GM21515 (cell line): ENCODE measurements at regions not wholly inside any gene's neighbourhood (a gene's known extent, or its start where the extent isn't known, plus 50 kb on each side); places are given as distances from the start of the nearest gene placed in this dataset.
"Not testable (repeated sequence)": the region's sequence is repeated elsewhere in the genome, so short reads cannot be mapped to it uniquely, and the experiment has no call there.

Source experiments
- ATAC-seq: cut with Tn5 transposase; IDR thresholded peaks from one replicate; pipeline ENCODE4 v1.9.1; 2021; ENCODE audit not compliant: unreplicated experiment

DNA sequence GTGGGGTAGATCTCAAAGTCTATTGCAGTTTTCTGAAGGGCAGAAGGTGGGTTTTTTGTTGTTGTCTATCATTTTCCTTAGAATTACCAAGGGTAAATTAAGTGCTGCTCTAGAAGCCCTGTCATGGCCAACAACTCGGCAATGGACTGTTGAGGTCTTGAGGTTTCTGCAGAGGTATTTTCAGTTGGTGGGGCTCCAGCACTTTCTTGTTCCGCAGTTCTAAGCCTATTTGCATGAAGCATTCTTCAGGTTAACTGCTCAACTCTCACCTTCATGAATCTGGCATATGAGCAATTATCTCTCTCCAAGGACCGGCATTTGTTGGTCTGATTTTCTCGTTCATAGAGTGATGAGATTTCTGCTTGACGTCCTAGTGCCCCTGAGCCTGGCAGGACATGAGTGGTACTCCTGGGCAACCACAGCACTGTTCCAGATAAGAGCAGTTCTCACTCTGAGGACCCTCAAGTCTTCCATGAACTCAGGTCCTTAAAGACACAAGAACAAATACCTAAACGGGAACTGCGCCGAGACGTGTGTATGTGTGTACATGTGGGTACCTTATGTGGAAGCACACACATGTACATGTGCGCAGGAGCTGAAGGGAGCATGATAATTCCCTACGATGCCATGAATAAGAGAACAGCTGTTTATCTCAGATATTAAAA is 544.5 kb downstream of the CSNK1G3 start:
- peak; percentile 69 for ATAC-seq

DNA sequence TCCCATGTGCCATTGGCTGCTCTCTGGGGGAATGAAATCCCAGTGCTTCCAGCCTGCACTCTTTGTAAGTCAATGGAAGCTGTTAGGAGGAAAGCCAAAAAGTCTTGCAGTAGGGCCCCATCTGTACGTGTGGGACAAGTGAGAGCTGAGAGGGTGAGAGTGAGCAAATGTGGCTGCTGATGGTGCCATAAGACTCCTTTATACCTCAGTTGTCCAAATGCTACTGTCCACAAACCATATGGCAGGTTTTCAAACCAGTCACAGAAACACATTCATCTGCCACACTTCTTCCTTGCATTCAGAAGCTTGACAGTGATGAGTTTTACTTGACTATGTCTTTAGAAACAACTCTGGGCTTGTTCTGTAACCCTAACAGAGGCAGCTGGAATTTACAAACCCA is 543.8 kb downstream of the CSNK1G3 start:
- no peak for ATAC-seq

DNA sequence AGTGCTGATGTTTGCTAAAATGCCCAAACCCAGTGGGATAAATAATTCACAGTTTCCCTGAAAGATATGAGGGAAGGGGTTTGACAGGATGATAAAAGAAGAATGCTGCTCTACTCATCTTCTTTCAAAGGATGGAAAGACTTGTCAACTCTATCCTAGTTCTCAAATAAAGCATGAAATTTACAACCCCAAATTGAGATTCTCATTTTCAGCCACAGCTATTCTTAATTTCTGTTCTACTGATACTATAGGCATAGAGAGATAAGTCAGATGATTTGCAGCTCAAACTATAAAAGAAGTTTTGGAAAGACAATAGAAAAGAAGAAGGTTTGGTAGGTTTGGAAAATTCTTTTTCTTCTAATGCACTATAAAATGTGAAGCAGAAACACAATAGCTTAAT is 542.6 kb downstream of the CSNK1G3 start:
- ATAC-seq, result peak; percentile 47

DNA sequence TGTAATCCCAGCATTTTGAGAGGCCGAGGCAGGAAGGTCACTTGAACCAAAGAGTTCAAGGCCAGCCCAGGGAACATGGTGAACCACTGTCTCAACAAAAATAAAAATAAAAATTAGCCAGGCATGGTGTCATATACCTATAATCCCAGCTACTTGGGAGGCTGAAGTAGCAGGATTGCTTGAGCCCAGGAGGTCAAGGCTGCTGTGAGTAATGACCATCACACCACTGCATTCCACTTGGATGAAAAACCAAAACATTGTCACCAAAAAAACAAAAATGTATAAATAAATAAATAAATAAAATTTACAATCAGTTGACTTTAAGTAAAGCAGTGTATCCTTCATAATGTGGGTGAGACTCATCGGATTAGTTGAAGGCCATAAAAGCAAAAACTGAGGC is 541.4 kb downstream of the CSNK1G3 start:
- no peak for ATAC-seq

DNA sequence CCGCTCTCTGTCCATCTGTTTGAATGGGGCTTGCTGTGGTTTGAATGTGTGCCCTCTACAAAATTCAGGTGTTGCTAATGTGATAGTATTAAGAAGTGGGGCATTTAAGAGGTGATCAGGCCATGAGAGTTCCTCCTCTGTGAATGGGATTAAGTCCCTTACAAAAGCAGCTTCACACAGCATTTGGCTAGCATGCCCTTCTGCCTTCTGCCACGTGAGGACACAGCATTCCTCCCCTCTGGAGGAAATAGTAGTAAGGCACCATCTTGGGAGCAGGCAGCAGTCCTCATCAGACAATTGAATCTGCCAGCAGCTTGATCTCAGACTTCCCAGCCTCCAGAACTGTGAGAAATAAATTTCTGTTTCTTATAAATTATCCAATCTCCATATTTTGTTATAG is 540.2 kb downstream of the CSNK1G3 start:
- ATAC-seq, result no peak

DNA sequence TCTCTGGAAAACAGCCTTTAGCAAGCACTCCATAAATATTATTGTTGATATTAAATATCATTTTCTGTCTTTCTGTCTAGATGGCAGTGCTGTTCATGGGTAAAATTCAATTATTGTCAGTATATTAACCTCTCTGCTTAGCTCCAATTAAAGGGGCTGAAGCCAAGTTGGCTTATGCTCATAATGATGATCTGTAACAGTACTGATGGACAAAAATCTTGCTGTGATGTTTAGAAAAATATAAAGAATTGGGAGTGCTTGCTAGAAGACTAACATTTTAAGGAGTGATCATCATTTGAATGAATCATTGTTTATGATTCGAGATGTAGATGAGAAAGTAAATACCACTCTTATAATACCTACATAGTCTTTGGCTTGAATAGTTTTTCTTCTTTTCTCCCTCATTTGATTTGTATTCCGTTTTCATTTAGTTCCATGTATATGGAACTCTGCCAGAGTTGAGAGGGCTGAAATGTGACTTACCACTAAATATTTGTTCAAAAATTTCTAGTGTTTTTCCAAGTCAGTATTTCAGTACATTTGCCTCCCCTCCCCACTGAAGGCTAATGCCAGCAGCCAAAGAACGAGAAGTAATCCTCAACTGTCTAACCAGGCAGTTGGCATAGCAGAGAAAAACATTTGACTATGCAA is 538.3 kb downstream of the CSNK1G3 start:
- ATAC-seq, result no peak

DNA sequence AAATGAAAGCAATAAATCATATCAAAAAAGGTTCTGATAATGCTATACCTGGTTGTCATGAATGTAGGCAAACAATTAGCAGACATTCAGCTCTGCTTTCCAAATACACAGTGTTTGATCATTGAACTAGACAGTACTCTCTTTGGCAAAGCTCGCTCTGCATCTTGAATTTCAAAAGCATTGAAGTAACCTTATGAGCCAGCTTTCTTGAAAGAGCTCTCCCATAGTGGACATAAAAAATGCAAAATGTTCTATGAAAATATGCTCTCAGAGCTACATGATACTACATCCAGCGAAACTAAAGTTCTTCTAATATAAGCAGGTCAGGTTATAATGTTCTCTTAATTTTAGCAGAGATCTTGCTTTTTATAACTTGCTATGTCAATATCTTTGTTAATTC is 533.4 kb downstream of the CSNK1G3 start:
- ATAC-seq, result no peak

DNA sequence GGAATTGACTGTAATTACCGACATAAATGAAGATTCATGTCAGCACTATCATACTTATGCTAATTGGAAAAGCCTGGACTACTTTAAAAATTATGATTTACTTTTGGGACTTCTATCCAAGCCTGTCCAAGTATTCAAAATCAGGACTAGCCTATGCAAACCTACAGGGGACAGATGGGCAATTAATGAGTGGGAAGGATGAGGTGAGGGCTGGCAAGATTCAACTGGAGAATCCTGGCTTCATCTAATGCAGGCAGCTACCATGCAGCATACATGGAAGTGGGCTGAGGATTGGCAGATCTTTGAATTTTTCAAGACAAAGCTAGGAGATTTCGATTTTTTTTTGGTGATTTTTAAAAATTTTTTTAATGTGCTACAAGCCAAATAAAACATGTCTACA is 532.6 kb downstream of the CSNK1G3 start:
- no peak for ATAC-seq

DNA sequence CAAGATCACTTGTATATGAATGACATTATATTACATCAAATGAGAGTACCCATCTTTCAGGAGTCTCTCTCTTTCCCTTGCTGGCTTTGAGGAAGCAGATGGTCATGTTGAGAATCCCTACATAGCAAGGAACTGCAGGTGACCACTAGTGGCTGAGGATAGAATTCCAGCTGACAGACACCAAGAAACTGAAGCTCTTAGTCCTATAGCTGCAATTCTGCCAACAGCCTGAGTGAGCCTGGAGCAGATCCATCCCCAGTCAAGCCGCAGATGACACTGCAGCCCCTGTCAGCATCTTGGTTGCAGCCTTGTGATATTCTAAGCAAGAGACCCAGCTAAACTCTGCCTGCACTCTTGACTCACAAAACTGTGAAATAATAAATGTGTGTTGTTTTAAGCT is 531.5 kb downstream of the CSNK1G3 start:
- no peak for ATAC-seq

DNA sequence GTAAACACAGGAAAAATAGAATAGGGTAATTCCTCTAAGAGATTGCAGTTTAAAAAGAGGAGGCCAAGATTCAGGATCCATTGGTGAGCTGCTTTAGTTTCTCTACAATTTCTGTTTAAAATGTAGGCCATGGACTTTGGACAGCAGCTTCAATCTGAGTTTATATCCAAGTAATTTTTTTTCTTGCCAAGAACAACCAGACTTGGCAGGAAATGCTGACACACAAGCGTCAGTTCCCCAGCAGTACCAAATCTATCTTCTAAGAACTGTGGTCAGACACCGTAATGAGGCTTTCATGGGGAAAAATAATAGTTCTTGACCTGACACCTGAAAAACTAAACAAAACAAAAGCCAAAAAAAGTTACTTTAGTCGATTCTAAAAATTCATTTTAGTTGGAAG is 528.8 kb downstream of the CSNK1G3 start:
- ATAC-seq, result no peak

DNA sequence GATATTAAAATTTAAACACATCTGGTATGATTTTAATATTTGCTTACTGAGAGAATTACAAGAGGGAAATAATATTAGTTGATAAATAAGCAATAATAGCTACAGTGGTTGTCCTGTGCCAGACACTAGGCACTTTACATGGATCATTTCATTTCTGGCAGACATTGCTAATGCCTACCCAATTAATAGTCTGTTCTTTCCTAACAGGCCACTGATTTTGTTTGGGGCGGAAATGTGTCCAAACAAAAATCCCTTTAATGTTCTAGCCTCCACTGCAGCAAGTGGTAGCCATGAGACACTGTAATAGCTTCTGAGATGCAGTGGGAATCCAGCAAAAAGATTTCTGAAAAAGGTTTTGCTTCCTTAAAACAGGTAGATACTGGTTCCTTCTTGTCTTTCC is 527.4 kb downstream of the CSNK1G3 start:
- ATAC-seq, result no peak

DNA sequence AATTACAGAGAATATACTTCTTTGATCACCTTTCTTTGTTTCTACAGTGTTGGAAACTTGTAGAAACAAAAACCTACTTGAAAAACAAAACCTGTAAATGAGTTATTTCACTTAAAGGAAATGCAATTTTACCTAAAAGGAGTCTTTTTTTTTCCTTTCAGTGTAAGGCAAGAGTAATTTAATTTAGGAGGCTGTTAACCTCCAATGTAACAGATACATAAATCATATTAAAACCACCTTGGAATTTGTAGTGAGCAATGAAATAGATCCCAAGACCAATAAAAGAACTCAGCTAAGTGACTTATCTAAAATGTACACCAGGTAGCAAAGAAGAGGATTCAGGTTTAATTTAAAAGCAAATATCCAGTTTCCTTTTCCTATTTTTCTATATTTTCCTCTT is 524.8 kb downstream of the CSNK1G3 start:
- no peak for ATAC-seq

DNA sequence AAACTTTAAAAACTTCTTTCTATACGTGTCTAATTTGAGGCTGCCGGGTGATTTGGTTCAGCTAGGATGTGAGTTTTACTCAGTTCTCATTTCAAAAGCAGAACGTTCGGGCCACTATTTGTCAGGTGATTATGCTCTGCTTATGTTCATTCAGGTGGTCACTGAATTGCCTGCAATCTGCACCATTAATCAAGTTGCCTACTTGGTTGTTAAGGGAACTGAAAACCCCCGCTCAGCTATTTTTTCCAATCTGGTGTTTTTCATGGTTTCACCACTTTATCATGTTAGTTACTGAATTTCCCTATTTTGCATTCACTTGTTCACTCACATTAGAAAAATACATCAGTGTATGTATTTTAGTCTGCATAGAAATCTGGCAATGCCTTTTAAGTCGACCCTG is 523.0 kb downstream of the CSNK1G3 start:
- peak; percentile 98 for ATAC-seq

DNA sequence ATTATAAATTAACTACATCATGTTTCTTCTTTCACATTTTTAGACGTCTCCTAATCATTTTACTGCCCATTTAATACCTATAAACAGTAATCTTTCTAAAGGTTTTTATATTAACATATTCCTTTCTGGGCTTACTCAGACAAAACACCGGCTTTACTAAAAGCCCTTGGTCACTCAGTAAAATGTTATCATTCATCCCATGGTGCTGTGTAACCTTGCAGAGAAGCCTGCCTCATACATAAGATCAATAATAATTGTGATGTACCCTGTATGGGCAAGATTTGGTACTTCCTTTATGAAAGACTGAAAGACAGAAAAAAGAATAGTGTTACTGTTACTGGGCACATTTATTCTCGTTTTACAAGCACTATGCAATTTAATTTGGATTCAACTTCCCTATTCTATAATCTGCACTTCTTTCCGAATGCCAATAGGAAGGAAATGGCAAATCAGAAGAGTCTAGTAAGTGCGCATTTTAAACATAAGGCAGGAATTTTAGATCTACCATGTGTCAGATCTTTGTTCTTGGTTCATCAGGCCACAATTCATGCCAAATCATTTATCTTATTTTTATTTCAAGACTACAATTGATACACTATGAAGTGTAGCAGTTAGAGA is 522.2 kb downstream of the CSNK1G3 start:
- no peak for ATAC-seq

DNA sequence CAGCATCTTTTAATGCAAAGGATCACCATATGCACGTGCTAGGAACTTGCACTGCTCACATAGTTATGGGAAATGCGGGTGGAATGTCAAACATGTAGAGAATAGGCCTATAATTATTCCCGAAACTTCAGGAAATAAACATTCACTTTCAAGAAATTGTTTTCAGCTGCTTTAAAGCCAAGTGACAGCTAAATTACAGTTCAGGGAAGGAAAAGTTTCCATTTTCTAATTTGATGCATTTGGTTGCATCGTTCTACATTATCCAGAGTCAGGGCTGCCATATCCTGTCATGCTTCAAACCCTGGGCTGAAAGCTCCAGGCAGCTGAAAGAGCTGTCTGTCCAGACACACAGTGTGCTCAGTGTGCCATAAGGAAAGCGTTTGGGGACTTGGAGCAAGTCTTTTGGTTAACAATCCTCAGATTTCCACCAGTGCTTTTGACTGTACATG is 518.1 kb downstream of the CSNK1G3 start:
- no peak for ATAC-seq

DNA sequence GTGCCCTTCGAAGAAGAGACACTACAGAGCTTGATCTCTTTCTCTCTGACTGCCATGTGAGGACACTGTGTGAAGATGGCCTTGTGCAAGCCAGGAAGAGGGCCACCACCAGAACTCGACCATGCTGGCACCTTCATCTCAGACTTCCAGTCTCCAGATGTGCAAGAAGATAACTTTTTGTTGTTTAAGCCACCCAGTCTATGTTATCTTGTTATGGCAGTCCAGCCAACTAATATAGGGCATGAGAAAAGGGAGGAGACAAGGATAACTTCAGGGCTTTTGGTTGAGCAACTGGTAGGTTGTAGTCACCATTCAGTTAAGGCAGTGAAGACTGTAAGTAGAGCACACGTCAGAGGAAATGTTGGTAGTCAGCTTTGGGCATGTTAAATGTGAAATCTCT is 515.5 kb downstream of the CSNK1G3 start:
- no peak for ATAC-seq

DNA sequence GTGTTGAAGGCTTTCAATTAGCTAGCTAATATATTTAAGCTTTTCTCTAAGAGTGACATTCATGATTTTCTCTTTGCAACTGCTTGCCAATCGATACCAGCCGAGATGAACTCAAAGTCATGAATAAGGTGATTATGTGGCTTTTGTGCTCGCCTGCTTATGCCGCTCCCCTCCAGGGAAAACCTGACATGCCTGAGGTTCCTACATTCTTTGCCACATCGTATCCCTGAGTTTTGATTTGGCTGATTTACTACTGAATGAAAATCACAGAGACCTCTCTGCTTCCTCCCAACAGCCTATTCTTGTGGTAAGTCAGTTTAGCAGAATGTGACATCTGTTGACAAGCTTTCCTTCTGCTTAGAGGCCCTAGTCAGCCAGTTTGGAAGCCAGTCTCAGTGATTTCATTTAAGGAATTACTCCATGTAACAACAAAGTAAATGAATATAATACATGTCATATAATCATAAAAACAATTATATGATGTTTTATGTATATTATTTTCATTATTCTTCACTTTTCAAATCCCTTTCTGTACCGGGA is 513.4 kb downstream of the CSNK1G3 start:
- ATAC-seq, result no peak

DNA sequence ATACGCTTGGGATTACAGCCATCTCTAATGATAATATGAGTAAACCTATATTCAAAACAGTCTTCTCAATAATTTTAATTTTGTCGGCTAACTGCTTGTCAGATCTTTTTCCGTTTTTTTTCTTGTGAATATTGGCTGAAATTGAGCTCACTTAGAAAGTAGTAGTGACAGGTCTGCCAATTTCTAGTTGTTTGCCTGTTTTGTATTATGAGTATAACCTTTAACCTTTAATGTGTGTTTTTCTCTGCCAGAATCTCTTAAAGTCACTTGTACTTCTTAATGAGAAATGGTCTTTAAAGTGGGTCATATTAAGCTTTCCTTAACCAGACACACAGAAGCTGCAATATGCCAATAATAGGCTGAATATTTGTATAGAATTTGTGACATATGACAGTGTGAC is 511.0 kb downstream of the CSNK1G3 start:
- no peak for ATAC-seq

DNA sequence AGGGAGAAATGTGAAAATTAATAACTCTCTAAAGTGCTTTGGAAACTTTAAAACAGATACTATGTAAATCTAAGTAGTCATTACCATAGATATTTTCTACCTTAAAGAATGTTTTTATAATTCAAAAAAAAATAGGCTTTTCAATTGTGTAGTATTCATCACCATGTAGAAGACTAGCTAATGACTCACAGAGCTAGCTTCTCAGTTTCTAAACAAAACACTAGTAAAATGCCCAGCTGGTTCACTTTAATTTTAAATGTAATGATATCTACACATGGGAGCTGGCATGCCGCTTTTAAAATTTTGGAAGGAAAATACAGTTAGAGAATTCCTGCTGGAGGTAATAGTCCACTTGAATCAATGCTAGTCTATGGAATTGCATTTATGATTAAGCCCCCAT is 509.8 kb downstream of the CSNK1G3 start:
- no peak for ATAC-seq

DNA sequence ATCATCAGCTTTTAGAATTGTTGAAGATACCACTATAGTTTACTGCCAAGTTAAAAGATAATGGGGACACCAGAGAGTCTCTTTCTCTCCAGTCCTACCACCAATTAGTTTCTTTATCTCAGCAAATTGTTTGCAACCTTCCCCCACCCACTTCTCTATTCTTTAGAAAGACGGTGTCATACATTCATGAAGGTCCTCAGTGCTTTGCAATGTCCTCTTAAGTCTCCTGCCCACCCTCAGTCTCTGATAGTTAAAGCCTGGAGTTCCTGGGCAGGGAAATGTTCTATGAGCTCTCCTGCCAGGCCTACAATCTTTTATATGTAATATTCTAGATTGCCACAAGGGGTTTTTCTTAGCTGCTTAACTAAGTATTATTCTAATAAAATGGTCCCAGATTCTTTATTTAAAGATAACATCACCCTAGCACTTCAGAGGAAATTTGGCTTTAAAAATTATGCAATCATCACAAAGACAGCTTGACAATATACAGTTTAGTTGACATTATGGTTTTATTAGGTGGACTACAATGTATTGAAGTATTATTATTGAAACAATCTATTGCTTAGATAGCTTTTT is 509.2 kb downstream of the CSNK1G3 start:
- no peak for ATAC-seq

DNA sequence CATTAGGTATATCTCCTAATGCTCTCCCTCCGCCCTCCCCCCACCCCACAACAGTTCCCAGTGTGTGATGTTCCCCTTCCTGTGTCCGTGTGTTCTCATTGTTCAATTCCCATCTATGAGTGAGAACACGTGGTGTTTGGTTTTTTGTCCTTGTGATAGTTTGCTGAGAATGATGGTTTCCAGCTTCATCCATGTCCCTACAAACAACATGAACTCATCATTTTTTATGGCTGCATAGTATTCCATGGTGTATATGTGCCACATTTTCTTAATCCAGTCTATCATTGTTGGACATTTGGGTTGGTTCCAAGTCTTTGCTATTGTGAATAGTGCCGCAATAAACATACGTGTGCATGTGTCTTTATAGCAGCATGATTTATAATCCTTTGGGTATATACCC is 505.3 kb downstream of the CSNK1G3 start:
- not testable (repeated sequence) for ATAC-seq
